GM23248 (cell line): ENCODE measurements at regions not wholly inside any gene's neighbourhood (a gene's known extent, or its start where the extent isn't known, plus 50 kb on each side); places are given as distances from the start of the nearest gene placed in this dataset.
"Not testable (repeated sequence)": the region's sequence is repeated elsewhere in the genome, so short reads cannot be mapped to it uniquely, and the experiment has no call there.

Experiments
- EZH2 ChIP-seq: fragments of 200-600 bp; sonication (generic); IDR thresholded peaks from 2 replicates; pipeline ENCODE4 v1.6.1; 2018; ENCODE audit warnings: antibody characterized with exemption, mild to moderate bottlenecking; ENCODE audit not compliant: insufficient read depth, poor library complexity, severe bottlenecking
- EZH2phosphoT487 ChIP-seq: fragments of 200-600 bp; sonication (generic); IDR thresholded peaks from 2 replicates; pipeline ENCODE4 v1.6.1; 2018; ENCODE audit warnings: antibody characterized with exemption, moderate library complexity, mild to moderate bottlenecking, low read depth; ENCODE audit not compliant: insufficient read depth

- not testable (repeated sequence) for TF ChIP-seq EZH2, EZH2phosphoT487
These were observed 697.7 kb downstream of the CDY1 start for GRCh38 chrY:26319488-26320202.
